OCI-LY7 (cell line): ENCODE measurements at regions not wholly inside any gene's neighbourhood (a gene's known extent, or its start where the extent isn't known, plus 50 kb on each side); places are given as distances from the start of the nearest gene placed in this dataset.

Source experiments
- BruUV-seq: library from RNA; stranded (reverse); fragments of 400-500 nt; replicated peaks from 2 replicates; lab custom pipeline; 2021; lab: Mats Ljungman, UMichigan
- CTCF ChIA-PET: fragments of 300-600 bp; sonication (Branson Sonifier 250); formaldehyde crosslinking; loops from one replicate; lab custom pipeline; 2022; ENCODE audit warnings: antibody characterized with exemption; ENCODE audit not compliant: unreplicated experiment; lab: Charles Lee
- POLR2A ChIA-PET: fragments of 300-600 bp; sonication (Branson Sonifier 250); formaldehyde crosslinking; loops from one replicate; lab custom pipeline; 2022; ENCODE audit warnings: antibody characterized with exemption; lab: Charles Lee
- DNase-seq: peaks from one replicate; pipeline ENCODE4 v3.0.0-alpha.2; 2015; ENCODE audit warnings: low spot score
- H2AFZ ChIP-seq: fragments of 200-600 bp; sonication (generic), shearing (Covaris generic); 2 replicates; pipeline ENCODE4 v1.6.1; 2014; ENCODE audit warnings: mild to moderate bottlenecking, antibody characterized with exemption, low read length, moderate library complexity
- H3K27ac ChIP-seq: fragments of 200-600 bp; sonication (generic); 2 replicates; pipeline ENCODE4 v1.5.1; 2014; ENCODE audit warnings: mixed run types, low read depth, mild to moderate bottlenecking, moderate library complexity, low read length, inconsistent platforms; ENCODE audit not compliant: poor library complexity, severe bottlenecking
- H3K36me3 ChIP-seq: fragments of 200-600 bp; sonication (generic); 2 replicates; pipeline ENCODE4 v1.6.1; 2014; ENCODE audit warnings: mild to moderate bottlenecking, antibody characterized with exemption, low read length, moderate library complexity, mixed read lengths; ENCODE audit not compliant: insufficient read depth
- H3K4me1 ChIP-seq: fragments of 200-600 bp; sonication (generic); 2 replicates; pipeline ENCODE4 v1.5.1; 2014; ENCODE audit warnings: mild to moderate bottlenecking, low read length; ENCODE audit not compliant: insufficient read depth, poor library complexity, severe bottlenecking
- H3K4me2 ChIP-seq: fragments of 200-600 bp; sonication (generic); 2 replicates; pipeline ENCODE4 v1.6.1; 2014; ENCODE audit warnings: mild to moderate bottlenecking, low read length
- H3K4me3 ChIP-seq: fragments of 200-600 bp; sonication (generic); 2 replicates; pipeline ENCODE4 v1.5.1; 2014; ENCODE audit warnings: mild to moderate bottlenecking, low read depth, low read length; ENCODE audit not compliant: poor library complexity, severe bottlenecking
- H3K79me2 ChIP-seq: fragments of 200-600 bp; sonication (generic); 2 replicates; pipeline ENCODE4 v1.6.1; 2016; ENCODE audit warnings: low read depth, mild to moderate bottlenecking, low read length, moderate library complexity, mixed read lengths; ENCODE audit not compliant: insufficient read depth
- H3K9me2 ChIP-seq: fragments of 200-600 bp; sonication (generic); 2 replicates; pipeline ENCODE4 v1.6.1; 2016; ENCODE audit warnings: mild to moderate bottlenecking, low read length, mixed read lengths; ENCODE audit not compliant: insufficient read depth
- H3K9me3 ChIP-seq: fragments of 200-600 bp; sonication (generic); 2 replicates; pipeline ENCODE4 v1.6.1; 2014; ENCODE audit warnings: mild to moderate bottlenecking, mixed run types, low read length, mixed read lengths
- H4K20me1 ChIP-seq: fragments of 200-600 bp; sonication (generic); 2 replicates; pipeline ENCODE4 v1.6.1; 2014; ENCODE audit warnings: mild to moderate bottlenecking, antibody characterized with exemption, low read length, moderate library complexity, mixed read lengths; ENCODE audit not compliant: insufficient read depth
- EZH2phosphoT487 ChIP-seq: fragments of 200-600 bp; sonication (generic); IDR thresholded peaks from 2 replicates; pipeline ENCODE4 v1.6.1; 2018; ENCODE audit warnings: low read depth, borderline replicate concordance, mild to moderate bottlenecking, mixed run types, antibody characterized with exemption, low read length, moderate library complexity, mixed read lengths
- intact Hi-C: fragments of 100-400 bp; cut with micrococcal nuclease; formaldehyde crosslinking; loops from one replicate; pipeline ENCODE4 v1.10.0; 2022; ENCODE audit not compliant: unreplicated experiment
- TF ChIP-seq, protein P1 (sequence below): fragments of 200-600 bp; sonication (generic); conservative IDR thresholded peaks from 2 replicates; pipeline ENCODE4 v1.5.1; 2014; ENCODE audit warnings: mild to moderate bottlenecking, antibody characterized with exemption, low read length, moderate library complexity, mixed read lengths

DNA sequence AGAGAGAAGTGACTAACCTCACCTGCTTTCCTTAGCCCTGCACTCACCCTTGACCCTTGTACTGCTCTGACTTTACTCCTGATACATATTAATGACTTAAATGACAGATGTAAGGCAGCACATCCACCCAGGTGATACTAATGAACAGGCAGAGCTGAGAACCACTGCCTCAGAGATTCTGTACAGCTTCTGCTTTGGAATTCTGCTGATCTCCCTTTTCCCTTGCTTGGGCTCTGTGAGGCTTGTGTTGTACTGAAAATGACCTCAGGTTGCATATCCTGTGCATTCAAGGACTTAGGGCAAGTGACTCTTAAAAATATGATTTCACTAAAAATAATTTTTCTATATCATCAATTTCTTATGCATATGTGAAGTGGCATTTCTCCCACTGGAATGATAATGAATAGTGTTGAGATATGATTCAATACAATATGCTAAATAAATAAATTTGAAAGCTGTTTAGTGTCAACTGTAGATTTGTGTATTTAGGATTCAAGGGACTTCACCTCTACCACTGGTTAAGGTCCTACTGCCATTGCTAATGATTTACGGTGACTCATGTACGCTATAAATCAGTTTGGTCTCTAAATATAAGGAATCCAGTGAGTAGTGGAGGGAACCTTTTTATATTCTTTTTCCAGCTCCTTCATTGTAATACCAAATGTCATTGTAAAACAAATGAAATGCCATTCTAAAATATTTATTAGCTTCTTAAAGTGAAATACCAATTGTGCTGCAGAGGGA is 328.3 kb downstream of the SOCS6 start:
- no peak for DNase-seq
- Histone ChIP-seq H3K9me3 (no peaks in the 10 kb centered on the region), H3K27ac (no peak overlapping the region), H3K4me1 (no peaks in the 10 kb centered on the region), H3K4me2 (no peak overlapping the region), H3K4me3 (no peak overlapping the region), H3K36me3 (no peaks in the 10 kb centered on the region), H2AFZ (no peak overlapping the region), H3K79me2 (no peaks in the 10 kb centered on the region), H3K9me2 (no peaks in the 10 kb centered on the region), H4K20me1 (no peaks in the 10 kb centered on the region)
- intact Hi-C loops = no loop called here
- POLR2A ChIA-PET = no interaction called here
- CTCF ChIA-PET = no interaction called here
- no peak for TF ChIP-seq EZH2phosphoT487
- TF ChIP-seq, protein P1, sequence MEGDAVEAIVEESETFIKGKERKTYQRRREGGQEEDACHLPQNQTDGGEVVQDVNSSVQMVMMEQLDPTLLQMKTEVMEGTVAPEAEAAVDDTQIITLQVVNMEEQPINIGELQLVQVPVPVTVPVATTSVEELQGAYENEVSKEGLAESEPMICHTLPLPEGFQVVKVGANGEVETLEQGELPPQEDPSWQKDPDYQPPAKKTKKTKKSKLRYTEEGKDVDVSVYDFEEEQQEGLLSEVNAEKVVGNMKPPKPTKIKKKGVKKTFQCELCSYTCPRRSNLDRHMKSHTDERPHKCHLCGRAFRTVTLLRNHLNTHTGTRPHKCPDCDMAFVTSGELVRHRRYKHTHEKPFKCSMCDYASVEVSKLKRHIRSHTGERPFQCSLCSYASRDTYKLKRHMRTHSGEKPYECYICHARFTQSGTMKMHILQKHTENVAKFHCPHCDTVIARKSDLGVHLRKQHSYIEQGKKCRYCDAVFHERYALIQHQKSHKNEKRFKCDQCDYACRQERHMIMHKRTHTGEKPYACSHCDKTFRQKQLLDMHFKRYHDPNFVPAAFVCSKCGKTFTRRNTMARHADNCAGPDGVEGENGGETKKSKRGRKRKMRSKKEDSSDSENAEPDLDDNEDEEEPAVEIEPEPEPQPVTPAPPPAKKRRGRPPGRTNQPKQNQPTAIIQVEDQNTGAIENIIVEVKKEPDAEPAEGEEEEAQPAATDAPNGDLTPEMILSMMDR = no peak
- no TSS peak for BruUV-seq

DNA sequence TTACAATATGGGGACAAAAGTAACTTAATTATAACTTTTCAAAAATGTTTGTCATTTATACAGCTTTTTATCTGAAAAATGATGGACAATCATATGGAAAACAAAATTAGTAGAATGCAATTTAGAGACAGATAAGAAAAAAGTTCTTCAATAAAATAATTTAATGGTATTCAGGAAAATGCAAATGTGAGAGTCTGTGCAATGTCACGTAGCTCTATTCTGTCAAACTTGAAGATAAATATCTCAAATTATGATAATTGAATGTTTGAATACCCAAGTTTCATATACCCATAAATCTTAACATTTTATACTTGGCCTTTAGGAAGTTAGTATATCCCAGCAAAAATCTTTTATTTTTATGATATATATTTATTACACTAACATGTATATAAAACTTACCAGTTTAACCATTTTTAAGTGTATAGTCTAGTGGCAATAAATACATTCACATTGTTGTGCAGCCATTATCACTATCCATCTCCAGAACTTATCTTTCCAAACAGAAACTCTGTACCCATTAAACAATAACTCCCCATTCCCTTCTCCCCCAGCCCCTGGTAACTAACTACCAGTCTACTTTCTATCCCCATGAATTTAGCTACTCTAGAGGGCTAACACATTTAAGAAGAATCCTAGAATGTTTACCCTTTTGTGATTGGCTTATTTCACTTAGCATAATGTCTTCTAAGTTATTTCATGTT is 311.5 kb downstream of the SOCS6 start:
- CTCF ChIA-PET = no interaction called here
- intact Hi-C loops = no loop called here
- H3K27ac ChIP-seq = no peak overlapping the region

More for the DNA sequence above, 311.5 kb downstream of the SOCS6 start:
- no TSS peak for BruUV-seq
- Histone ChIP-seq H4K20me1 (no peaks in the 10 kb centered on the region), H2AFZ (no peak overlapping the region), H3K4me2 (no peak overlapping the region; the same call in 1 of the 2 replicates), H3K4me1 (no peaks in the 10 kb centered on the region), H3K36me3 (no peaks in the 10 kb centered on the region), H3K79me2 (no peaks in the 10 kb centered on the region), H3K4me3 (no peak overlapping the region), H3K9me2 (no peaks in the 10 kb centered on the region), H3K9me3 (no peaks in the 10 kb centered on the region)
- DNase-seq = no peak
- POLR2A ChIA-PET = no interaction called here
- TF ChIP-seq, protein P1 = no peak
- no peak for TF ChIP-seq EZH2phosphoT487
